ENCODE measurements at regions not wholly inside any gene's neighbourhood (a gene's known extent, or its start where the extent isn't known, plus 50 kb on each side); places are given as distances from the start of the nearest gene placed in this dataset.

GRCh38 chr2:158042666-158043065, 59.0 kb upstream of the UPP2 start:
- no peak overlapping the region for H3K4me3 ChIP-seq (ENCODE audit: low read depth, low read length)
- no peak for TF ChIP-seq CTCF (IDR thresholded peaks at IDR 0.05; ENCODE audit: insufficient read depth, low read length)
- DNase-seq (ENCODE audit: low read depth), result no peak

GRCh38 chr2:158042245-158042644, 59.4 kb upstream of the UPP2 start:
- no peak overlapping the region for H3K4me3 ChIP-seq (ENCODE audit: low read depth, low read length)
- no peak for TF ChIP-seq CTCF (IDR thresholded peaks at IDR 0.05; ENCODE audit: insufficient read depth, low read length)
- no peak for DNase-seq (ENCODE audit: low read depth)

- DNase-seq (ENCODE audit: low read depth), result no peak
- no peak overlapping the region for H3K4me3 ChIP-seq (ENCODE audit: low read depth, low read length)
- TF ChIP-seq CTCF (IDR thresholded peaks at IDR 0.05; ENCODE audit: insufficient read depth, low read length), result no peak
Measured at GRCh38 chr2:158041400-158041799, 60.3 kb upstream of the UPP2 start.

DNA sequence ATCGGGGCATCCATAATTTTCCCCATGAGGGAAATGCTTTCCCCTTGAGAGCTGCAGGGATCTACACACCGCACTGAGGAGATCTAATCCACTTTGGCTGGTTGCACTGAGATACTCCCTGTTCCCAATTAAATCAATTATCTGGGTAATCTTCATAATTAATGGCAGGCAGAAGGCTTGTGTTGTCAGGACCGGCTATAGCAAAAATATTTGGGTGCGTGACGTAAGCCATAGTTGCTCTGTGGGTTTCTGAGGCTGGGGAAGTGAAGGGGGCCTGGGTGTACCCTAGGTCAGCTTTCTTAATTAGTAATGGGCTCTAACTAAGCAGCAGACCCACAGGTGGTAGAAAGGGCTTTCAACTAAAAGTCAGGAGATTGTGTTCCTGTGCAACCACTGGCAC, 62.8 kb upstream of the UPP2 start:
- no peak overlapping the region for H3K4me3 ChIP-seq (ENCODE audit: low read depth, low read length)
- no peak for TF ChIP-seq CTCF (IDR thresholded peaks at IDR 0.05; ENCODE audit: insufficient read depth, low read length)
- DNase-seq (ENCODE audit: low read depth), result no peak

- TF ChIP-seq CTCF (IDR thresholded peaks at IDR 0.05; ENCODE audit: insufficient read depth, low read length), result peak; percentile 34
- peak; percentile 58 for DNase-seq (ENCODE audit: low read depth)
- no peak overlapping the region for H3K4me3 ChIP-seq (ENCODE audit: low read depth, low read length)
Measured at GRCh38 chr2:158034198-158034866, 67.3 kb upstream of the UPP2 start.

DNA sequence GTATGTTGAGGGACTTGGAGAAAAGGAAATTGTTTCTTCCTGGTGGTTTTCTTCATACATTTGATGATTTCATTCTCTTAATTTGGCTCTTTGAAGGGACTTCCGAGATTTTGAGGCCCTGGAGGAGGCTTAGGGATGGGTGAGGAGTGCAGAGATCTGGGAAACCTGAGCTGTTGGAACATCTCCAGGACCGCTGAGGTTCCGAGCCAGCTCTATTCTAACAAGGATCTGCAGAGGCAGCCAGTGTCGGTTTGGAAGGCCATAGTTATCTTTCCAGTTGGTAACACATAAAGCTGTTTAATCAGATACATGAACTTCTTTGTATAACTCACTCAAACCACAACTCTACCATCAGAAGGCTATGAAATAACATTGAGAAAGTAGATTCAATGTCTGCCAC, 70.3 kb upstream of the UPP2 start:
- DNase-seq (ENCODE audit: low read depth), result no peak
- TF ChIP-seq CTCF (IDR thresholded peaks at IDR 0.05; ENCODE audit: insufficient read depth, low read length), result no peak
- no peak overlapping the region for H3K4me3 ChIP-seq (ENCODE audit: low read depth, low read length)

Measured in fibroblast of the aortic adventitia (primary cell).